ENCODE measurements at regions not wholly inside any gene's neighbourhood (a gene's known extent, or its start where the extent isn't known, plus 50 kb on each side); places are given as distances from the start of the nearest gene placed in this dataset.

DNA sequence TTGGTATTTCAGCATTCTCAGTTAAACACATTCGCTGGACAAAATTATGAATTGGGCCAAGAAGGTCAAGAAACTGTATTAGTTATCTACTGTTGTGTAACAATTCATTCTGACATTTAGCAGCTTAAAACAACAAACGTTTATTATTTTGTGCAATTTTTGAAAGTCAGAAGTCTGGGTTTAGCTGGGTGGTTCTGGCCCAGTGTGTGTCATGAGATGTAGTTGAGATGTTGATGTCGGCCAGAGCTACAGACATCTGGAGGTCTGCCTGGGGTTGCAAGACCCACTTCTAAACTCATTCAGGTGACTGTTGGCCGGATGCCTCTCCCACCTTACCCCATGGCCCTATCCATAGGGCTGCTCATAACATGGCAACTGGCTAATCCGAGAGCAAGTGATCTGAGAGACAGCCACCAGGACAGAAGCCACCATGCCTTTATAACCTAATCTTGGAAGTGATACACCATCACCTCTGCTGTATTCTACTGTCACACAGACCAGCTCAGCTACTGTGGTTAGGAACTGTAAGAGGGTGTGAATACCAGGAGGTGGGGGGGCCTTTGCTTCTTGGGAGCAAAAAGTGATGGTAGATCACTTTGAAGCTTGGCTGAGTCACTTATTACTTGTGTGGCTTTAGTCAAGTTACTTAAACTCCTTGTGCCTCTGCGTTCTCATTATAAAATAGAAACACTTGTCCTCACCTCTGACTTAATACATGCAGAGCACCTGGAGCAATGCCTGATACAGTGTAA, 217.0 kb upstream of the MYLIP start:
- intact Hi-C loops (cut with micrococcal nuclease; ENCODE audit: unreplicated experiment): no loop called here

DNA sequence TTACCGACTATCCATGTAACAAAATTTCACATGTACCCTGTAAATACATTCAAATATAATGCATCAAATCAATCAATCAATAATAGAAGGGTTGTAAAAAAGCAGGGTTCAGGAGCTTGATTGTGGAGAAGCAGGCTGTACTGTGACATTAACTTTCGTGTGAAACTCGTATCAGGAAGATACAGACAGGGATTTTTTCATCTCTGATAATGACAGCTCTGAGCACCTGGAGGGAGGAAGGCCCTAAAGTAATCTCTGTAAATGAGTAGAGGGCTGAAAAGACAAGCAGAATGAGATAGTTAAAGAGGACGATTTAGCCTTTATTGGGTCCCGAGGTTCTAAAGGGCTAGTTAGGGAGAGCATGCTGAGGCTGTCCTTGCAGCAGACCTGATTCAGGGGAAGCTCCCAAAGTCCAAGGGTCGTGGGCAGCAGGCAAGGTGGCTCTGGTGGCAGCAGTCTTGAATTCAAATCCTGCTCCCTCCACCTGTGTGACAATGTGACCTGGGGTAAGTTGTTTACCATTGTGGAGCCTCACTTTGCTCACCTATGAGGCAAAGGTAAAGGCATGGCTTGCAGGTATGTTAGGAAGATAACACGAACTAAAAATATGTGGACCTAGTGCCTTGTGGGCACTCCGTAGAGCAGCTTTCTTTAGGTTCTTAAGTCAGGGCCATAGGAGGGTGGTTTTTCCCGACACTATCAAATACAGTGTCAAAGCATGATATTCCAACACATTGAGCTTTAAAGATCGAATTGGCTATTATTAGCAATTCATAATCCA, 219.4 kb upstream of the MYLIP start:
- peaks cover 35% of the 10 kb centered on the region for H3K4me1 ChIP-seq (ENCODE audit: insufficient read depth, low read length, poor library complexity, severe bottlenecking)
- no peaks in the 10 kb centered on the region for H4K20me1 ChIP-seq (ENCODE audit: insufficient read depth, low read length)
- no TSS peak for BruUV-seq (replicated peaks)
- H2AFZ ChIP-seq (ENCODE audit: low read length): no peak overlapping the region
- no peak overlapping the region for H3K27ac ChIP-seq (ENCODE audit: low read depth, low read length, poor library complexity, severe bottlenecking)
- no peaks in the 10 kb centered on the region for H3K9me3 ChIP-seq (ENCODE audit: low read length)
- no peaks in the 10 kb centered on the region for H3K79me2 ChIP-seq (ENCODE audit: insufficient read depth, low read depth, low read length)
- no peak overlapping the region for H3K4me3 ChIP-seq (ENCODE audit: low read depth, low read length, poor library complexity, severe bottlenecking)
- intact Hi-C loops (cut with micrococcal nuclease; ENCODE audit: unreplicated experiment): no loop called here
- no peaks in the 10 kb centered on the region for H3K9me2 ChIP-seq (ENCODE audit: insufficient read depth, low read length)
- H3K36me3 ChIP-seq (ENCODE audit: insufficient read depth, low read length): no peaks in the 10 kb centered on the region
- ChIA-PET POLR2A (interaction anchor here (0.8 kb wide), 1 partner anchor 57 kb away, joined by 3 read pairs; no protein-coding TSS in a partner anchor), CTCF (ENCODE audit: unreplicated experiment) (no interaction called here)
- no peak overlapping the region for H3K4me2 ChIP-seq (ENCODE audit: low read length)
- TF ChIP-seq, protein P1, sequence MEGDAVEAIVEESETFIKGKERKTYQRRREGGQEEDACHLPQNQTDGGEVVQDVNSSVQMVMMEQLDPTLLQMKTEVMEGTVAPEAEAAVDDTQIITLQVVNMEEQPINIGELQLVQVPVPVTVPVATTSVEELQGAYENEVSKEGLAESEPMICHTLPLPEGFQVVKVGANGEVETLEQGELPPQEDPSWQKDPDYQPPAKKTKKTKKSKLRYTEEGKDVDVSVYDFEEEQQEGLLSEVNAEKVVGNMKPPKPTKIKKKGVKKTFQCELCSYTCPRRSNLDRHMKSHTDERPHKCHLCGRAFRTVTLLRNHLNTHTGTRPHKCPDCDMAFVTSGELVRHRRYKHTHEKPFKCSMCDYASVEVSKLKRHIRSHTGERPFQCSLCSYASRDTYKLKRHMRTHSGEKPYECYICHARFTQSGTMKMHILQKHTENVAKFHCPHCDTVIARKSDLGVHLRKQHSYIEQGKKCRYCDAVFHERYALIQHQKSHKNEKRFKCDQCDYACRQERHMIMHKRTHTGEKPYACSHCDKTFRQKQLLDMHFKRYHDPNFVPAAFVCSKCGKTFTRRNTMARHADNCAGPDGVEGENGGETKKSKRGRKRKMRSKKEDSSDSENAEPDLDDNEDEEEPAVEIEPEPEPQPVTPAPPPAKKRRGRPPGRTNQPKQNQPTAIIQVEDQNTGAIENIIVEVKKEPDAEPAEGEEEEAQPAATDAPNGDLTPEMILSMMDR (conservative IDR thresholded peaks at IDR 0.05; ENCODE audit: low read length): no peak
- TF ChIP-seq EZH2phosphoT487 (IDR thresholded peaks at IDR 0.05; ENCODE audit: borderline replicate concordance, low read depth, low read length): no peak
- DNase-seq (ENCODE audit: low spot score): no peak

More for the DNA sequence above, 217.0 kb upstream of the MYLIP start:
- CTCF ChIA-PET (ENCODE audit: unreplicated experiment): no interaction called here
- no peak overlapping the region for H3K4me2 ChIP-seq (ENCODE audit: low read length)
- no peak for DNase-seq (ENCODE audit: low spot score)
- H3K4me1 ChIP-seq (ENCODE audit: insufficient read depth, low read length, poor library complexity, severe bottlenecking): peaks cover 11% of the 10 kb centered on the region
- no TSS peak for BruUV-seq (replicated peaks)
- POLR2A ChIA-PET: interaction anchor here (1.5 kb wide), 1 partner anchor 10 kb away, joined by 4 read pairs; no protein-coding TSS in a partner anchor
- no peaks in the 10 kb centered on the region for H3K36me3 ChIP-seq (ENCODE audit: insufficient read depth, low read length)
- no peak overlapping the region for H3K27ac ChIP-seq (ENCODE audit: low read depth, low read length, poor library complexity, severe bottlenecking)
- H3K9me3 ChIP-seq (ENCODE audit: low read length): no peaks in the 10 kb centered on the region
- no peaks in the 10 kb centered on the region for H3K79me2 ChIP-seq (ENCODE audit: insufficient read depth, low read depth, low read length)
- TF ChIP-seq EZH2phosphoT487 (IDR thresholded peaks at IDR 0.05; ENCODE audit: borderline replicate concordance, low read depth, low read length): no peak
- TF ChIP-seq, protein P1 (conservative IDR thresholded peaks at IDR 0.05; ENCODE audit: low read length): no peak
- H4K20me1 ChIP-seq (ENCODE audit: insufficient read depth, low read length): no peaks in the 10 kb centered on the region
- H3K9me2 ChIP-seq (ENCODE audit: insufficient read depth, low read length): no peaks in the 10 kb centered on the region
- H3K4me3 ChIP-seq (ENCODE audit: low read depth, low read length, poor library complexity, severe bottlenecking): no peak overlapping the region
- no peak overlapping the region for H2AFZ ChIP-seq (ENCODE audit: low read length)

Measured in OCI-LY7 (cell line).